HCT116 (cell line): ENCODE measurements at regions not wholly inside any gene's neighbourhood (a gene's known extent, or its start where the extent isn't known, plus 50 kb on each side); places are given as distances from the start of the nearest gene placed in this dataset.

Experiments
- EZH2phosphoT487 ChIP-seq: fragments of 200-600 bp; IDR thresholded peaks from 2 replicates; pipeline ENCODE4 v1.6.1; 2018; ENCODE audit warnings: antibody characterized with exemption, borderline replicate concordance
- JUND ChIP-seq: IDR thresholded peaks from 2 replicates; pipeline ENCODE4 v1.6.1; 2012
- POLR2A ChIP-seq: IDR thresholded peaks from 2 replicates; pipeline ENCODE4 v1.7.0; 2011; ENCODE audit warnings: borderline replicate concordance; ENCODE audit not compliant: insufficient read depth, insufficient read length; ENCODE audit errors: extremely low read depth
- SIN3A ChIP-seq: IDR thresholded peaks from 2 replicates; pipeline ENCODE4 v1.6.1; 2012; ENCODE audit warnings: low read depth
- ZNF274 ChIP-seq: fragments of 200-500 bp; sonication (Bioruptor generic); IDR thresholded peaks from 2 replicates; pipeline ENCODE4 v1.6.1; 2014; ENCODE audit warnings: mild to moderate bottlenecking, low read depth, low read length, inconsistent platforms
- TF ChIP-seq, protein P1 (sequence below): IDR thresholded peaks from 2 replicates; pipeline ENCODE4 v1.6.1; 2011; ENCODE audit warnings: mild to moderate bottlenecking, low read length, moderate library complexity; ENCODE audit not compliant: insufficient replicate concordance; ENCODE audit errors: extremely low read depth

DNA sequence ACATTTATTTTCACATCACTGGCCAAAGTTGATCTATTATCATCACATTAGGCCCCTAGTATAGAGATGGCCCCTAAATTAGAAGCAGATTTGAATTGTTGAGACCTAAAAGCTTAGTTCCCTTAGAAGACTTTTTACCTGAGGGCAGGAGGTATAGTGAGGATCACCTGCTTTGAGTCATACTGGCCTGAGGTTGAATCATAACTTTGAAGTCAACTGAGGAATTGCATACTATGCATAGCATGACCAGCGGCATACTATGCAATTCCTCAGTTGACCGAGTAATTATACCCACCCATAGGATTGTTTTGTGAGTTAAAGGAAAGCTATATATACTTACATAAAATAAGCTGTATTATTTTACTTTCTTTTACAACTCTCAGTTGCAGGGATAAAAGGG, 50.3 kb upstream of the DPH5 start (continued):
- TF ChIP-seq, protein P1, sequence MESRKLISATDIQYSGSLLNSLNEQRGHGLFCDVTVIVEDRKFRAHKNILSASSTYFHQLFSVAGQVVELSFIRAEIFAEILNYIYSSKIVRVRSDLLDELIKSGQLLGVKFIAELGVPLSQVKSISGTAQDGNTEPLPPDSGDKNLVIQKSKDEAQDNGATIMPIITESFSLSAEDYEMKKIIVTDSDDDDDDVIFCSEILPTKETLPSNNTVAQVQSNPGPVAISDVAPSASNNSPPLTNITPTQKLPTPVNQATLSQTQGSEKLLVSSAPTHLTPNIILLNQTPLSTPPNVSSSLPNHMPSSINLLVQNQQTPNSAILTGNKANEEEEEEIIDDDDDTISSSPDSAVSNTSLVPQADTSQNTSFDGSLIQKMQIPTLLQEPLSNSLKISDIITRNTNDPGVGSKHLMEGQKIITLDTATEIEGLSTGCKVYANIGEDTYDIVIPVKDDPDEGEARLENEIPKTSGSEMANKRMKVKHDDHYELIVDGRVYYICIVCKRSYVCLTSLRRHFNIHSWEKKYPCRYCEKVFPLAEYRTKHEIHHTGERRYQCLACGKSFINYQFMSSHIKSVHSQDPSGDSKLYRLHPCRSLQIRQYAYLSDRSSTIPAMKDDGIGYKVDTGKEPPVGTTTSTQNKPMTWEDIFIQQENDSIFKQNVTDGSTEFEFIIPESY: no peak
- TF ChIP-seq EZH2phosphoT487 (no peak), ZNF274 (no peak), POLR2A (no peak), JUND (peak; percentile 10; the same call in 1 of the 2 replicates), SIN3A (no peak)
